Body of pancreas (tissue), 4 donors: ENCODE measurements at regions not wholly inside any gene's neighbourhood (a gene's known extent, or its start where the extent isn't known, plus 50 kb on each side); places are given as distances from the start of the nearest gene placed in this dataset.

Experiments
- ATAC-seq: fragments of 150-250 bp; one replicate; pipeline ENCODE4 v1.9.1; 2016
- DNase-seq, 4 donors: peaks; one replicate each; pipeline ENCODE4 v3.0.0-alpha.2; 2019
- H3K27ac ChIP-seq, 4 donors: fragments of 200-600 bp; sonication (generic); 1 replicate in 3 of 4; 2 replicates in 1 of 4; pipeline versions ENCODE4 v1.5.1 to v1.6.1; 2016 to 2019; ENCODE audit warnings: mild to moderate bottlenecking in 1 of 4, mixed read lengths in 1 of 4, moderate library complexity in 1 of 4
- H3K27me3 ChIP-seq, 2 donors: fragments of 200-600 bp; sonication (generic); one replicate each; pipeline ENCODE4 v1.6.0; 2016; ENCODE audit warnings: mild to moderate bottlenecking in 1 of 2
- H3K36me3 ChIP-seq, 2 donors: fragments of 200-600 bp; sonication (generic); replicated peaks in 1 of 2; 2 replicates each; pipeline ENCODE4 v1.5.1; 2016; ENCODE audit warnings: low read depth in 2 of 2; ENCODE audit not compliant: insufficient read depth in 1 of 2
- H3K4me1 ChIP-seq: fragments of 200-600 bp; sonication (generic); one replicate; pipeline ENCODE4 v1.6.0; 2016
- H3K4me3 ChIP-seq, 2 donors: fragments of 200-600 bp; sonication (generic); 1 replicate in 1 of 2; 2 replicates in 1 of 2; pipeline ENCODE4 v1.5.1; 2016 to 2019
- H3K9me3 ChIP-seq, 3 donors: fragments of 200-600 bp; sonication (generic); 1 replicate in 2 of 3; 2 replicates in 1 of 3; pipeline ENCODE4 v1.5.1; 2016
- POLR2A ChIP-seq, 3 donors: fragments of 450-650 bp; IDR thresholded peaks; one replicate each; pipeline ENCODE4 v1.6.1; 2016; ENCODE audit warnings: antibody characterized with exemption in 3 of 3, mild to moderate bottlenecking in 2 of 3
- WGBS, 2 donors: methylation state at CpG; one replicate each; pipeline ENCODE4 v1.1.5; 2017; 5-methylcytosine and 5-hydroxymethylcytosine counted together
- intact Hi-C: fragments of 100-400 bp; cut with DNase I; formaldehyde crosslinking; loops from one replicate; pipeline ENCODE4 v1.15.1; 2023
- TF ChIP-seq, protein P1 (sequence below), 7 experiments: fragments of 450-650 bp in 4 of 7; fragments of 200-600 bp in 3 of 7; sonication (generic) in 3 of 7; IDR thresholded peaks; one replicate each; pipeline ENCODE4 v1.5.1; 2016 to 2019; ENCODE audit warnings: antibody characterized with exemption in 7 of 7

DNA sequence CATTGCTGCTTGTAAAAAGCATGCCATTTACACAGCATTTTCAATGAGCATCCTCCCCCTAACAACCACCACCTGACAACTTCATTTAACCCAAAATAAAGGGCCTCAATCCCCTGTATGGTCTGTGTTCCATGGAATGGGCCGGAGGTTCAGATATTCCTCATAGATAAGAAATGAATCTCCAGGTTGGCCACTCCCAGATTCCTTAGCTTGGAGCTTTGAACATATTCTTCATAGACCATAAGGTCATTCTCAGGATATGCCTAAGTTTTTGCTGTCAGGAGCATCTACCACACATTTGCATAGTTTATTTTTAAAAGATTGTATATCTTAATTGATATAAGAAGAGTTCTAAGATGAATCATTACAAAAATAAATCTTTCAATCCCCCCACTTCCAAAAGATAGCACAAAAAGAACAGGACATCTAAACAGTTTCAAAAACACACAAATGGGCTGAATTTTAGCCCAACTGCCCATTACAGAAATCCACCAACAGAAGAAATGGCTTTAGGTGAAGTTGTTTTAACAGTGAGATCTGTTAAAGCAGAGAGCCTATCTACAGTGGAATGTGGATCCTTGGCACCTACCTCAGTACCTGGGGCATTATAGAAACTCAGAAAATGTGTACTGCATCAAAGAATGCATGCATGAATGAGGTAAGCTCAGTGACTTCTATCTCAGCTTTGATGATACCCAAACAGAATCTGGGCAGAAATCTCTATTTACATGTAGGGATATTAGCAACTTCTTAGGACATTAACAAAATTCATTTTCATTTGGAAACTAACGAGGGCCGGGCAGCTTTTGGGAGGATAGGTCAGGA, 179.8 kb downstream of the SEC61B start:
- TF ChIP-seq POLR2A (IDR thresholded peaks at IDR 0.05) = no peak
- TF ChIP-seq, protein P1, sequence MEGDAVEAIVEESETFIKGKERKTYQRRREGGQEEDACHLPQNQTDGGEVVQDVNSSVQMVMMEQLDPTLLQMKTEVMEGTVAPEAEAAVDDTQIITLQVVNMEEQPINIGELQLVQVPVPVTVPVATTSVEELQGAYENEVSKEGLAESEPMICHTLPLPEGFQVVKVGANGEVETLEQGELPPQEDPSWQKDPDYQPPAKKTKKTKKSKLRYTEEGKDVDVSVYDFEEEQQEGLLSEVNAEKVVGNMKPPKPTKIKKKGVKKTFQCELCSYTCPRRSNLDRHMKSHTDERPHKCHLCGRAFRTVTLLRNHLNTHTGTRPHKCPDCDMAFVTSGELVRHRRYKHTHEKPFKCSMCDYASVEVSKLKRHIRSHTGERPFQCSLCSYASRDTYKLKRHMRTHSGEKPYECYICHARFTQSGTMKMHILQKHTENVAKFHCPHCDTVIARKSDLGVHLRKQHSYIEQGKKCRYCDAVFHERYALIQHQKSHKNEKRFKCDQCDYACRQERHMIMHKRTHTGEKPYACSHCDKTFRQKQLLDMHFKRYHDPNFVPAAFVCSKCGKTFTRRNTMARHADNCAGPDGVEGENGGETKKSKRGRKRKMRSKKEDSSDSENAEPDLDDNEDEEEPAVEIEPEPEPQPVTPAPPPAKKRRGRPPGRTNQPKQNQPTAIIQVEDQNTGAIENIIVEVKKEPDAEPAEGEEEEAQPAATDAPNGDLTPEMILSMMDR (IDR thresholded peaks at IDR 0.05) = no peak
- no peak for ATAC-seq
- Histone ChIP-seq H3K9me3 (no peaks in the 10 kb centered on the region), H3K4me1 (no peaks in the 10 kb centered on the region), H3K4me3 (no peak overlapping the region), H3K27me3 (no peaks in the 10 kb centered on the region), H3K36me3 (no peaks in the 10 kb centered on the region), H3K27ac (no peak overlapping the region)
- intact Hi-C loops = no loop called here
- DNase-seq = no peak
- 74 to 89% methylated on average over 3 of the region's 3 CpGs for WGBS, 2 donors

DNA sequence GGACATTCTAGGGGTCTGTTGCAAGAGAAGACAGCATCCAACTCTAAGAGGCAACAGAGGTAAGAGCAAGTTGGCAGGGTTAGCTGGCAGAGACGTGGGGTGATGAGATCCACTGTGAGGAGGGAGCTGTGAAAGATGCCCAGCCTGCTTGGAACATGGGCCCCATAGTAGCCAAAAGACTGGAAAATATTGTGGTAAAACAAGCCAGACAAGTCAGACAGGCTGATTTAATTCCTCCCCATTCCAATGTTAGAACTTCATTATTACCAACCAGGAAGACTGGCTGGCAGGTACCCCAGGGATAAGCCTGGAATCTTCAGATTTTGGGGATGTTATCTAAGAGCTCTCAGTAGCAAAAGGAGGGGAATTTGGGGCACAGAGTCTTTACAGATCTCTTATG, 181.3 kb downstream of the SEC61B start:
- no peak overlapping the region for H3K27ac ChIP-seq
- H3K4me1 ChIP-seq = no peaks in the 10 kb centered on the region
- H3K27me3 ChIP-seq = no peaks in the 10 kb centered on the region
- no peak overlapping the region for H3K4me3 ChIP-seq
- 44 to 45% methylated on average over 1 of the region's 1 CpG for WGBS, 2 donors
- no peaks in the 10 kb centered on the region for H3K36me3 ChIP-seq
- no peak for TF ChIP-seq POLR2A (IDR thresholded peaks at IDR 0.05)
- TF ChIP-seq, protein P1 (IDR thresholded peaks at IDR 0.05) = no peak
- DNase-seq = no peak
- intact Hi-C loops = no loop called here
- no peak for ATAC-seq
- H3K9me3 ChIP-seq = no peaks in the 10 kb centered on the region

DNA sequence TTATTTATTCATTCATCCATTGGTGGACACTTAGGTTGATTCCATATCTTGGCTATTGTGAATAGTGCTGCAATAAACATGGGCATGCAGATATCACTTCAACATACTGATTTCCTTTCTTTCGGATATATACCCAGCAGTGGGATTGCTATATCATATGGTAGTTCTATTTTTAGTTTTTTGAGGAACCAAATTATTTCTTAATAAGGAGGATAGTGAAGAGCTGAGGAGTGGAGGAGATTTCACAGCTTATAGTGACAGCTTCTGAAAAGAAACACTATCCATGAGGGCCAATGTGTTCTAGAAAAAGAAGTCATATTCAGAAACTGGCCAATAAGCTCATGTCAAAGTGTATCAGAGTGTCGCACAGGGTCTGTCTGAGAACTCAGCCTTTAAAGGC, 183.3 kb downstream of the SEC61B start:
- Histone ChIP-seq H3K27me3 (no peaks in the 10 kb centered on the region), H3K9me3 (no peaks in the 10 kb centered on the region), H3K4me3 (no peak overlapping the region), H3K36me3 (no peaks in the 10 kb centered on the region), H3K4me1 (no peaks in the 10 kb centered on the region), H3K27ac (no peak overlapping the region)
- DNase-seq (no peak), ATAC-seq (no peak)
- intact Hi-C loops = no loop called here
- TF ChIP-seq POLR2A (IDR thresholded peaks at IDR 0.05) = no peak
- TF ChIP-seq, protein P1 (IDR thresholded peaks at IDR 0.05) = no peak
- 82 to 88% methylated on average over 2 of the region's 2 CpGs for WGBS, 2 donors

DNA sequence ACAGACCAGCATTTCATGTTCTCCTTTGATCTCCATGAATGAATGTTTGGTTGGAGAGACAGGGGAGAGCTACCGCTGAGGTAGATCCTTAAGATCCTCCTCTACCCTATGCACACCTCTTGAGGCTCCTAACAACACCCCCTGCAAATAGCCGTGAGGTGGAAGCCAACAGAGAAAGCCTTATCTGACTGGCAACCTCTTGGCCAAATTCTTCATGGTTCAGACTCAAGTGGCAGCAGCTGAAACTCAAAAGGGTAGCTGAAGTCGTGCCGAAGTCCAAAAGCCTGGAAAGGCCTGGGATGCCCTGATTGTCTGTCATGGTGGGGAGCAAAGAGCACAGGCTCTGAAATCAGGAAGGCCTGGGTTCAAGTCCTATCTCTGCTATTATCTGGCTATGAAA, 184.9 kb downstream of the SEC61B start:
- Histone ChIP-seq H3K27me3 (no peaks in the 10 kb centered on the region), H3K36me3 (no peaks in the 10 kb centered on the region), H3K27ac (no peak overlapping the region), H3K4me1 (no peaks in the 10 kb centered on the region), H3K9me3 (no peaks in the 10 kb centered on the region), H3K4me3 (no peak overlapping the region)
- DNase-seq (no peak), ATAC-seq (no peak)
- TF ChIP-seq POLR2A (IDR thresholded peaks at IDR 0.05) = no peak
- TF ChIP-seq, protein P1 (IDR thresholded peaks at IDR 0.05) = no peak
- 65 to 82% methylated on average over 3 to 4 of the region's 4 CpGs for WGBS, 2 donors
- intact Hi-C loops = no loop called here

DNA sequence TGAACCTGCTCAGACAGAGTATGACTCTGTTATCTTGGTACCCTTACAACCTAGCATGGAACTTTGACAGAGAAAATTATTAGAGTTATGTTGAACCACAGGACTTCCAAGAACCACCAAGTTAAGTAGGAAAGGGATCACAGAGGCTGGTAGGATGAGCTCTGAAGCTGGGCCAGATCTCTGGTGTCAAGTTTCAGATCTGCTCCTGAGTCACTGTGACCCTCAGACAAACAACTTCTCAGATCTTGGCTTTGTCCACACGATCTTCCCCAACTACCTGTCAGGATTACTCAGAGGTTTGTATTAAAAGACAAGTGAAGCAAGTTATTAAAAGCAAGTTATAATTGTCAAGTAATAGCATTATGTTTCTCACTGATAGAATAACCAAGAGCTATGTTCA, 189.0 kb downstream of the SEC61B start:
- H3K9me3 ChIP-seq = no peaks in the 10 kb centered on the region
- ATAC-seq (no peak), DNase-seq (no peak)
- intact Hi-C loops = no loop called here
- H3K4me3 ChIP-seq = no peak overlapping the region
- H3K27me3 ChIP-seq = no peaks in the 10 kb centered on the region
- no peaks in the 10 kb centered on the region for H3K4me1 ChIP-seq
- TF ChIP-seq, protein P1 (IDR thresholded peaks at IDR 0.05) = no peak
- TF ChIP-seq POLR2A (IDR thresholded peaks at IDR 0.05) = no peak
- 55 to 78% methylated on average over 1 of the region's 1 CpG for WGBS, 2 donors
- no peak overlapping the region for H3K27ac ChIP-seq
- no peaks in the 10 kb centered on the region for H3K36me3 ChIP-seq
